ENCODE measurements at regions not wholly inside any gene's neighbourhood (a gene's known extent, or its start where the extent isn't known, plus 50 kb on each side); places are given as distances from the start of the nearest gene placed in this dataset.

GRCh38 chr2:220482716-220483115 is 855.3 kb downstream of the SLC4A3 start:
- TF ChIP-seq CTCF (IDR thresholded peaks at IDR 0.05) (no peak), POLR2A (IDR thresholded peaks at IDR 0.05) (no peak), EP300 (IDR thresholded peaks at IDR 0.05; ENCODE audit: low read depth) (no peak), POLR2AphosphoS5 (IDR thresholded peaks at IDR 0.05) (no peak)

Data from transverse colon (tissue), 4 donors.